ENCODE measurements at regions not wholly inside any gene's neighbourhood (a gene's known extent, or its start where the extent isn't known, plus 50 kb on each side); places are given as distances from the start of the nearest gene placed in this dataset.
"Not testable (repeated sequence)": the region's sequence is repeated elsewhere in the genome, so short reads cannot be mapped to it uniquely, and the experiment has no call there.

GRCh38 chr5:19235101-19235584, 752.9 kb downstream of the CDH18 start:
- TF ChIP-seq CTCF (IDR thresholded peaks at IDR 0.05; ENCODE audit: insufficient read depth, low read length) = no peak
- no peak overlapping the region for H3K4me3 ChIP-seq (ENCODE audit: low read depth, low read length)
- no peak for DNase-seq (ENCODE audit: low read depth)

GRCh38 chr5:19240170-19240569, 747.8 kb downstream of the CDH18 start:
- DNase-seq (ENCODE audit: low read depth) = peak; percentile 23
- no peak overlapping the region for H3K4me3 ChIP-seq (ENCODE audit: low read depth, low read length)
- no peak for TF ChIP-seq CTCF (IDR thresholded peaks at IDR 0.05; ENCODE audit: insufficient read depth, low read length)

GRCh38 chr5:19241690-19242089, 746.3 kb downstream of the CDH18 start:
- no peak for TF ChIP-seq CTCF (IDR thresholded peaks at IDR 0.05; ENCODE audit: insufficient read depth, low read length)
- no peak overlapping the region for H3K4me3 ChIP-seq (ENCODE audit: low read depth, low read length)
- peak; percentile 3 for DNase-seq (ENCODE audit: low read depth)

GRCh38 chr5:19246191-19246590, 741.8 kb downstream of the CDH18 start:
- H3K4me3 ChIP-seq (ENCODE audit: low read depth, low read length); DNase-seq (ENCODE audit: low read depth): not testable (repeated sequence)

GRCh38 chr5:19247302-19247701, 740.7 kb downstream of the CDH18 start:
- H3K4me3 ChIP-seq (ENCODE audit: low read depth, low read length) = no peak overlapping the region
- TF ChIP-seq CTCF (IDR thresholded peaks at IDR 0.05; ENCODE audit: insufficient read depth, low read length) = no peak
- DNase-seq (ENCODE audit: low read depth) = no peak

- H3K4me3 ChIP-seq (ENCODE audit: low read depth, low read length) = no peak overlapping the region
- no peak for TF ChIP-seq CTCF (IDR thresholded peaks at IDR 0.05; ENCODE audit: insufficient read depth, low read length)
- DNase-seq (ENCODE audit: low read depth) = no peak
These were observed 732.0 kb downstream of the CDH18 start for GRCh38 chr5:19256036-19256435.

- DNase-seq (ENCODE audit: low read depth) = peak; percentile 27
- no peak for TF ChIP-seq CTCF (IDR thresholded peaks at IDR 0.05; ENCODE audit: insufficient read depth, low read length)
- no peak overlapping the region for H3K4me3 ChIP-seq (ENCODE audit: low read depth, low read length)
These were observed 729.3 kb downstream of the CDH18 start for GRCh38 chr5:19258686-19259085.

Measured in fibroblast of the aortic adventitia (primary cell).